Glomerular endothelial cell (primary cell): ENCODE measurements at regions not wholly inside any gene's neighbourhood (a gene's known extent, or its start where the extent isn't known, plus 50 kb on each side); places are given as distances from the start of the nearest gene placed in this dataset.
"Not testable (repeated sequence)": the region's sequence is repeated elsewhere in the genome, so short reads cannot be mapped to it uniquely, and the experiment has no call there.

Source experiments
- DNase-seq: peaks from one replicate; pipeline ENCODE4 v3.0.0-alpha.2; 2011; ENCODE audit warnings: low read depth, low spot score; ENCODE audit errors: extremely low read depth

DNA sequence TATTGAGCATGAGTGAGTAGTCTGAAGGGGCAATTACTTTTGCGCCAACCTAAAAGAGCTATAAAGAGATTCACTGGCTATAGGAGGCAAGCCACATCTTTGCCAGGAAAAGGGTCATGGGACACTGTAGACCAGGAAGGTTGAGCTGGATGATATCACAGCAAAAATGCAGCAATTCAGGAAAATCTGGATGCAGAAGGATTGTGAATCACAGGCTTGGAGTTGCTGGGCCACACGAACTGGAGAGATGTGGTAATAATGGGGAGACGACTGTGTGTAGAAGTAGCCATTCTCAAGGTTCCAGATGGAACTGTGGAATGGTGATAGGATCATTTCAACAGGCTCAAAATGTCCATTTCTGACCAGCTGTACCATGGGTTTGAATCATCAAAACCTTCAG is 151.4 kb upstream of the DAAM1 start:
- DNase-seq: no peak

DNA sequence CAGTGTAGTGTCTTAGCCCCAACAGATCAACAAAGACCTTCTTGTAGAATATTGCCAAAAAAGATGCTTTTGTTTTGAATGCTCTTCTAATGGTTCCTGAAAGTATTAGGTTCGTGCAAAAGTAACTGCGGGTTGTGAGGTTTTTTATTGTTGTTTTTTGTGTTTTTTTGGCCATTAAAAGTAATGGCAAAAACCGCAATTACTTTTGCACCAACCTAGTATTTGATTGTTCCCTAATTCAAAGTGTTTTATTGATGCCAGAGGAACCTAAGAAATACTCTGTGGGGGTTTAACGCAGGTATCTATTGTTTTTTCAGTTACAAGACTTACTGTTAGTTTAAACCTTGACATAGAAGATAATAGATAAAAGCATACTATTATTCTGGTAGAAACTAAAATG is 150.8 kb upstream of the DAAM1 start:
- no peak for DNase-seq

DNA sequence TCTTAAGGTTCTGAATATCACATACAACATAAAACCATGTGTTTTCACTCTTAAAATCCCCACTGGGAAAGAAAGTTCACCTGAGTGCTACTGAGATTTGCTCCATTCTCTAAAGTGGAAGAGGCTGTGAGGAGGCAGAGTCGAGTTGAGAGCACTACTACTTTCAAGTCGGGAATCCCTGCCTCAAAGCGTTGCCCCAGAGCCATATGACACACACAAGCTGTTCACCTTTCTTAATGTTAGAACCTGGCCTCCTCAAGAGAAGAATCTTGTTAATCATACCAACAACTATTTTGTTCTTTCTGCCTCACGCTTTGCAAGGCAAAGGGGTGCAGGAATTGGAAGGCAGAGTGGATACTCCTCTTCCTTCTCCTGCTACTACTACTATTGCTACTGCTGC is 149.7 kb upstream of the DAAM1 start:
- DNase-seq: no peak

GRCh38 chr14:59041308-59041707 is 147.2 kb upstream of the DAAM1 start:
- DNase-seq: no peak

DNA sequence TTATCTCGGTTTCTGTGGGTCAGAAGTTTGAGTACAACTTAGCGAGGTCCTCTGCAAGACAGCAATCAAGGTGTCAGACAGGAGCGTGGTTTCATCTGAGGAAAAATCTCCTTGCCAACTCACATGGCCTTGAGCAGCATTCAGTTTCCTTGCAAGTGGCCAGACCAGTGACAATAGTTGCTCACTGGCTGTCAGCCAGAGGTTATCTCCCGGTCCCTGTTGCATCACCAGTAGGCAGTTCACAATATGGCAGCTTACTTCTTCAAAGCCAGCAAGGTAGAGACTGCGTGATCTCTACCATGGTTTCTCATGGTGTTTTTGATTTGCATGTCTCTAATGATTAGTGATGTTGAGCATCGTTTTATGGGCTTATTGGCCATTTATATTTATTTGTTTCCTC is 143.8 kb upstream of the DAAM1 start:
- DNase-seq: no peak

GRCh38 chr14:59046746-59047145 is 141.7 kb upstream of the DAAM1 start:
- DNase-seq: no peak

- no peak for DNase-seq
Observed at GRCh38 chr14:59055006-59055405, 133.5 kb upstream of the DAAM1 start.

- DNase-seq: no peak
Observed at GRCh38 chr14:59055439-59056045, 132.9 kb upstream of the DAAM1 start.

DNA sequence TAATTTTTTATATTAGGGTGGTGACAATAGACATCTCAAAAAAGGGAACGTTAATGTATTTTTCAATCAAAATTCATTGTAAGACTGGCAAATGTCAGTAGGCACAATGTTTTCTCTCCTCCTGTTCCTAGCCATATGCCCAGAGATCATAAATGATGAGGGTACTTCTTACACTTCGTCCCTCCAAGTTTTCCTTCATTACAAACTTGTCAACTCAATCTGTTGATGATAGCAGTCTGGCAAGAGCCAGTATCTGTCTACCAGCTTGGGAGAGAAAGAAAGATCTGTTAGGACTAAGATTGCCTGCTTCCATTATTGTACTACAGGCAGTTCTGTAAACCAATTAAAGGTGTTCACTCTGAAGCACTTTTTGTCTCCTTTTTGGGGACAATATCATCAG is 130.9 kb upstream of the DAAM1 start:
- DNase-seq: no peak

GRCh38 chr14:59058776-59059175 is 129.7 kb upstream of the DAAM1 start:
- DNase-seq: not testable (repeated sequence)

DNA sequence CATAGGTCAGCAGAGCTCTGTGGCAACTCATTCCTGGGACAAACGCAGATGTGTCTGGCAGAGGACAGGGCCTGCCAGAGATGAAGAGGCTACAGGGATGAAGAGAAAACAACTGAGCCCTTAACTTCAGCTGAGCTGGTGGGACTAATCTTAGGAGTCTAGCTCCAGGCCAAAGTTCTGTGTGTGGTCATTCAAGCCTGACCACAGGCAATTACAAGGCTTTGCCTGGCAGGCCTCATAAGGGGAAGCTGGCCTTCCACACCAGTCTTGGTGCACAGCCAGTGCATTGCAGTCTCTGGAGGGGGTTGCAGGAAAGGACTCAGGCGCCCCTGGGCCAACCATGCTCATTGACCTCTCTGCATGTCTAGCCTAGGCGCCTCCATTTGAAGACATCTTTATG is 127.6 kb upstream of the DAAM1 start:
- DNase-seq: no peak

DNA sequence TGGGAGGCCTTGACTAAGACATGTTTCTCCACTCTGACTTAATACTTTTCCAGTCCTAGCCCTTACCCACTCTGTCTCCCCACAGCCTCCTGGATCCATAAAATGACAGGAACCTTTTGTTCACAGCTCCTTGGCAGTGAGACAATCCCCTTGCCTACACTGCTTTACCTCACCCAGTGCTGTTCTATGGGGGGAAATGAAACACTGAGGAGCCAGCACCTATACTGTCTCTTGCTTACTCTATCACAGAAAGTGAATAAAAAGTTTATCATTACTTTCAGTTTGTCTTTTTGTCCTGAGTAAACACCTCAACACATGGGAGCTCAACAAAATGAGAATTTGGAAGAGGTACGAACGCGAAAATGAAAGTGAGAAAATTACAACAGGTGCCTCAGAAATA is 127.2 kb upstream of the DAAM1 start:
- no peak for DNase-seq

DNA sequence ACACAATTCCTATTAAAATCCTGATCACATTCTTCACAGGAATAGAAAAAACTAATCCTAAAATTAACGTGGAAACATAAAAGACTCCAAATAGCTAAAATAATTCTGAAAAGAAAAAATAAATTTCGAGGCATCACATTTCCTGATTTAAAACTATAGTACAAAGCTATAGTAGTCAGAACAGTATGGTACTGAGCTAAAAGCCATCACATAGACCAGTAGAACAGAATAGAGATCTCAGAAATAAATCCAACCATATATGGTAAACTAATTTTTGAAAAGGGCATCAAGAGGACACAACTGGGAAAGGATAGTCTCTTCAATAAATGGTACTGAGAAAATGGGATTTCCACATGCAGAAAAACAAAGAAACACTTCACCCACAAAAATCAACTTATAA is 125.2 kb upstream of the DAAM1 start:
- no peak for DNase-seq

- DNase-seq: no peak
Observed at GRCh38 chr14:59067127-59067894, 121.2 kb upstream of the DAAM1 start.

- no peak for DNase-seq
Observed at GRCh38 chr14:59069163-59069854, 119.2 kb upstream of the DAAM1 start.

DNA sequence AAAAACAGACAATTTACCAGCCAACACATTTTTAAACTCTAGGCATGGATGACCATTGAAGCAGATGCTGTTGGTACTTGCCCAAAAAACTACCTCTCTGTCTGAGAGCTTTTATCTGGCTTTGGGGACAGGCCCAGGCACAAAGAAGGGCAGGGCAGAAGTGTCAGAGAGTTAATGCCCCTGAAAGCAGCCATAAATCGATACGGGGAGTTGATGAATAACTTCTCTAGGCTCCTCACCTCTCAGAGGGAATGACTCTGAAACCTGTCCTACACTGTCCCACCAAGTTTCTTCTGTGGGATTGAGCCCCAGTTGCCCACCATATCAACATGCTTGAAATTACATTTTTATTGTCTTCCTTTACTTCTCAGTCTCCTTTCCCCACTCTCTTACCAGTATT is 113.0 kb upstream of the DAAM1 start:
- DNase-seq: no peak

DNA sequence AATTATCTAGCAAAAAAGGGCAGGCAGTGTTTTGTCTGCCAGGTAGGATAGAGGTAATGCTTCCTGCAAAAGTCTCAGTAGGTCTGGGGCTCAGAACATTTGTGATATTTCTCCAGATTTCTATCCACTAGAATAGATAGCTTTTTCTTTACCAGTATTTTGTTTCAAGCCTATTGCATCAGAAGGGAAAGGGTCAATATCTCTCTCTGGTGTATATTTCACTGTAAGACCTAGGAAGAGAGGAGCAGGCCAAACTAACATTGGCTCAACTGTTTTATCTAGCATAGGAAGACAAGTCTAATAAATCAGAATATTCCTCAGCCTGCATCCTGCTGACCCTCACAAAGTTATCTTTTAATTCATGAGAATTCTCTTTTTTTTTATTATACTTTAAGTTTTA is 106.7 kb upstream of the DAAM1 start:
- DNase-seq: no peak

DNA sequence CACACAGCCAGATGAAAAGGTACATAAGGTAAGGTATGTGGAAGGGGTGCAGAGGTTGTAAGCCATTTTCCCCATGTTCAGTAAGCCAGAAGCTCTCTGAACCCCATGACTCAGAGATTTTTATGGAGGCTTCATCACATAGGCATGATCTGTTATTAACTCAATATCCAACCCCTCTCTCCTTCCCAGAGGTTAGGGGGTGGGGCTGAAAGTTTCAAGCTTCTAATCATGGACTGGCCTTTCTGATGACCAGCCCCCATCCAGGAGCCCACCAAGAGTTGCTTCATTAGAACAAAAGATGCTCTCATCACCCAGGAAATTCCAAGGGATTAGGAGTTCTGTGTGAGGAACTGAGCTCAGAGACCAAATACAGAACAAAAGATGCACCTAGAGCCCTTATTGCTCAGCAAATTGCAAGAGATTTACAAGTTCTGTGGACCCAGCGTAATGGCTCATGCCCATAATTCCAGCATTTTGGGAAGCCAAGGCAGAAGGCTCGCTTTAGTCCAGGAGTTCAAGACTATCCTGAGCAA is 103.2 kb upstream of the DAAM1 start:
- DNase-seq: no peak

DNA sequence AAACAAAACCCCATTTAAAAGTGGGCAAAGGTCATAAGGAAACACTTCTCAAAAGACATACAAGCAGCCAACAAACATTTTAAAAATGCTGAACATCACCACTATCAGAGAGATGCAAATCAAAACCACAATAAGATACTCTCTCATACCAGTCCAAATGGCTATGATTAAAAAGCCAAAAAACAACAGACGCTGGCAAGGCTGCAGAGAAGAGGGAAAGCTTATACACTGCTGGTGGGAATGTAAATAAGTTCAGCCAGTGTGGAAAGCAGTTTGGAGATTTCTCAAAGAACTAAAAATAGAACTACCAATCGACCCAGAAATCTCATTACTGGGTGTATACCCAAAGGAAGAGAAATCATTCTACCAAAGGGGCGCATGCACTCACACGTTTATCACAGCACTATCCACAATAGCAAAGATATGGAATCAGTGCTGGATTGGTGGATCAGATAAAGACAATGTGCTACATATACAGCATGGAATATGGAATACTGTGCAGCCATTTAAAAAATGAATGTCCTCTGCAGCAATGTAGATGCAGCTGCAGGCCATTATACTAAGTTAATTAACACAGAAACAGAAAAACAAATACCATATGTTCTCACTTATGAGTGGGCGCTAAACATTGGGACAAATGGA is 102.1 kb upstream of the DAAM1 start:
- no peak for DNase-seq

DNA sequence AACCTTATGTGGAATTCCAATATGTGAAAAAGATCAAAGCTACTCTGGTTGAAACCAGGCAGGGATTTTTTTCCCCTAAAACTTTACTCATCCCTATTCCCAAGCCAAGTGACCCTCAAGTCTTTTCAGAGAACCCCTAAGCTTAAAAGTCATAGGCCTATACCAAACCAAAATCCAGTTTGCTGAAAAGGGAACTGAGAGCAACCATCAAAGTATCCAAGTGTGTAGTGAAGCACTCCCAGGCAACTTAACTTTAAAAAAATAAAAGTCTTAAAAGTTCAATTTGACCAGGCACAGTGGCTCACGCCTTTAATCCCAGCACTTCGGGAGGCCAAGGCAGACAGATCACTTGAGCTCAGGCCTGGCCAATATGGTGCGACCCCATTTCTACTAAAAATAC is 101.2 kb upstream of the DAAM1 start:
- no peak for DNase-seq

DNA sequence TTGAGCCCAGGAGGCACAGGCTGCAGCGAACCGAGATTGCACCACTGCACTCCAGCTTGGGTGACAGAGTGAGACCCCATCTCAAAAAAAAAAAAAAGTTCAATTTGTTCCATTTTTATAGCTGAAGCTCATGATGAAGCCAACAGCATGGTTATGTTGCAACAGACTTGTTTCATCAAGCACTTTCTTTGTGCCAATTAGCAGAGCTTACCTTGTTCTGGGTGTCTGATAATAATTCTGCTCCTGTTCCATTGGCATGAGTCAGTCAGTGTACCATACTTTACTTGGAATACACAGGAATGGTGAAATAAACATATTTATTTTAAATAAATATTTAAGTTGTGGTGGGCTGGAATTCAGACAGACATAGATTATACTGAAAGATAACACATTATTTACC is 100.8 kb upstream of the DAAM1 start:
- DNase-seq: no peak
